ENCODE measurements at regions not wholly inside any gene's neighbourhood (a gene's known extent, or its start where the extent isn't known, plus 50 kb on each side); places are given as distances from the start of the nearest gene placed in this dataset.
"Not testable (repeated sequence)": the region's sequence is repeated elsewhere in the genome, so short reads cannot be mapped to it uniquely, and the experiment has no call there.

DNA sequence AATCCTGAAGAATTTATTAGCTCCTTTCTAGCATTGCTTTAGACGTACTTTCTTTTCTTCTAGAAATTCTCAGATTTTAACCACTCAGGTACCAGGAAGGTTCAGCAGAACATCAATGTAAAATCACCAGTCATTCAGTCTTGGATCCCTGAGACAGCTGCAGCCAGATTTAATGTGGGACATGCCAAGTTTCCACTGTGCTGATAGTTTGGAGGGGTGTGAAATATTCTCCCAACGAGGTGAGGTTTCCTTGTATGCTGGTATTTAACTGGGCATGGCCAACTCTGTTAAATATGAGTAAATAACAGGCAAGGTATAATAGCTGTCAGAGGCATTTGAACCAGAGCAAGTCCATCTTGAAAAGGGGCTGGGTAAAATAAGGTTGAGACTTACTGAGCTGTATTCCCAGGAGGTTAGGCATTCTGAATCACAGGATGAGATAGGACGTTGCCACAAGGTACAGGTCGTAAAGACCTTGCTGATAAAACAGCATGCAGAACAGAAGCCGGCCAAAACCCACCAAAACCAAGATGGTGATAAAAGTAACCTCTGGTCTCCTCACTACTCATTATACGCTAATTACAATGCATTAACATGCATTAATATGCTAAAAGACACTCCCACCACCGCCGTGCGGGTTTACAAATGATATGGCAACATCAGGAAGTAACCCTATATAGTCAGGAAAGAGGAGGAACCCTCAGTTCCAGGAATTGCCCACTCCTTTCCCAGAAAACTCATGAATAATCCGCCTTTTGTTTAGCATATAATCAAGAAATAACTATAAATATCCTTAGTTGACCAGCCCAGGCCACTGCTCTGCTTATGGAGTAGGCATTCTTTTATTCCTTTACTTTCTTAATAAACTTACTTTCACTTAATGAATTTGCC, 75.2 kb upstream of the RASSF8 start:
- DNase-seq: no peak

DNA sequence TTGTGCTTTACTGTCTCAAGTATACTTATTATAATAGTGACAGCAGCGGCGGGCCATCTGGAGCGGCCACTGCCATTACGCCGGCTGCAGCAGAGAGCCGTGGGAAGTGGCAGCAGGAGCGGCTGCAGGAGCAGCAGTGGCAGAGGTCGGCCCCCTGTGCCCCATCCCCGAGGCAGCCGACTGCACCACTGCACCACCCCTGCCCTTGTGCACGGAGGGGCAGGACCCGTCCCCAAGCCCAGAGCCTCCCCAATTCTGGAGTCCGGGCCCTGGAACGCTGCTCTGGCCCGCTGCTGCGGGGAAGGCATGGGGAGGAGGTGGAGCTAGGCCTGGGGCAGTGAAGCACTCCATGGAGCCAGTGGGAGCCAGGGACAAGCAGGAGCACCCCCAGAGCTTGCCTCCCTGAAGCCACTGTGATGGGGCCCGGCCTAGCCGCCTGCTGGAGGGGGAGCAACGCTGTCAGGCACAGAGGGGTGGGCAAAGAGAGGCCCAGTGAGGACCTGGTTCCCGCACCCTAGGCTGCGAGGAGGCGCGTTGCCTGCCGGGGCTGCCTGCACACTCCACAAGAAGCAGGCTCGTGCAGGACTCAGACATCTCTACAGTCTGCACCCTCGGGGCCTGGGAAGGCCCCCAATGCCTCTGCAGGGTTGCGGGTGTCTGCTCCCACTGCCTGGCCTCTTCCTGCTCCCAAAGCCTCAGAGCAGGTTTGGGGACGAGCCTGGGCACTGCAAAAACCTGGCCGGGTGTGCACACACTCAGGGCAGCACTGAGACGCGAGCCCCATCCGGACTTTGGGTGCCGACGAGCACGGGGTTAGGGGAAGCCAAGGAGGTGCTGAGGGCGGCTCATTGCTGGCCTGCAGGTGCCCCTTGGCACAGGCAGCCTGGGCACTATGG, 74.2 kb upstream of the RASSF8 start:
- DNase-seq: no peak

GRCh38 chr12:25884920-25885234, 73.6 kb upstream of the RASSF8 start:
- DNase-seq: no peak

GRCh38 chr12:25886396-25886795, 72.1 kb upstream of the RASSF8 start:
- no peak for DNase-seq

- no peak for DNase-seq
These were observed 71.1 kb upstream of the RASSF8 start for GRCh38 chr12:25887367-25887766.

- DNase-seq: no peak
These were observed 69.3 kb upstream of the RASSF8 start for GRCh38 chr12:25889185-25889584.

DNA sequence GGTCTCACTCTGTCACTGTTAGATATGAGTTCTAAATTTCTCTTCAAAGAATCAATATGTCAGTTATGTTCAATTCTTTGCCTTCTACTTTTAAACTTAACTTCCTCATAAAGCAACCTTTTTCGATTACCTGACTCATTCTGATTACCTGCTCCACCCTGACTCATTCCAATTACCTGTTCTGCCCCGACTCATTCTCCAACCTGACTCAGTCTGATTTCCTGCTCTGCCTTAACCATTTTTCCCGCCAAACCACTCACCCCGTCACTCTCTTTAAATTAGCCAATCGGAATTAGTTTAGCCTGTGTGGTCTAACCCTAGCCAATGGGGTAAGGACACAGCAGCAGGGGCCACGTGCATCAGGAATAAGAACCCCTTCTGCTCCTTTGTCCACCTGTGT, 67.4 kb upstream of the RASSF8 start:
- not testable (repeated sequence) for DNase-seq

DNA sequence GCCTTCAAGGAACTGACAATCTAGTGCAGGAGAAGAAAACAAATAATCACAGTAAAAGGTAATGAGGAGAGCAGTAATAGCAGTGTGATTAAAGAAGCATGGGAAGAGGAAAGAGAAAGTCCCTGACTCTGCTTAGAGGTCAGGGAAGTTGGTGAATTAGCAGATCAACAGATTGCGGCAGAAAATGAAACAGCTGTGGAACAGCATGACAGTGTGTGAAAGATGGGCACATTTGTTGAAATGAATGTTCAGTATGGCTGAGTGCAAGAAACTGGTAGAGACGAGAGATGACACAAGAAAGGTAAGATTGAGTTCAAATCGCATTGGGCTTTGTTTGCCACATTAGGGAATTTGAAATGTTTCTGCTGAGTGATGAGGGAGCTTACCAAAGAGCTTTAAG, 63.7 kb upstream of the RASSF8 start:
- DNase-seq: no peak

DNA sequence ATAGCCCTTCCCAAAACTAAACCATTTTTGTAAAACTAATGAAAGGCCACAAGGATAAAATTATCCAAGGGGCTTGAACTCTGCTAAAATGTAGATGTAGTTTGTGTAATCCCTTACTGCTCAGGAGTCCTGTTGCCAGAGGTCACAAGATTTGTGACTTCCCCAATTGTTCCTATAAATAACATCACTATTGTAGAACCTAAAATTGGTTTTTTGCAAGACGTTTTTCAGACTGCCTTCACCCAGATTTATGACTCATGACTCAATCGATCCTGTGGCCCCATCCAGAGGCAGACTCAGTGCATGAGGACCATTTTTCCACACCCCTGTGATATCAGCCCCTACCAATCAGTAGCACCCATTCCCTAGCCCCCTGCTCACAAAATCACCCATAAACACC, 61.5 kb upstream of the RASSF8 start:
- DNase-seq: no peak

- peak; percentile 17 for DNase-seq
These were observed 54.8 kb upstream of the RASSF8 start for GRCh38 chr12:25903603-25904245.

DNA sequence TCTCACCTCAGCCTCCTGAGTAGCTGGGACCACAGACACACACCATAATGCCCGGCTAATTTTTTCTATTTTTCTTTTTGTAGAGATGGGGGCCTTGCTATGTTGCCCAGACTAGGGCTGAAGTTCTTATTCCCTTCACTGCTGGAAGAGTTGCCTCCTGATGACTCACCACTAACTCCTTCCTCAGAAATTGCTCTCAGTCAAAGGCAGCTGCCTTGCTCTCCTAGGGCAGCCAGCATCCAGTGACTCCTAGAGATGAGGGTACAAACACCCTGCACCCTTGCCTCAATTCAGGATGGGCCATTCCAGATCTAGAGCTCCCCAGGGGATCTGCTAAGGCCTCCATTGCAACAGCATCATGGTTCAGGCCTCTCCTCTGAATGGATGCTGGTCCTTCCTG, 54.0 kb upstream of the RASSF8 start:
- DNase-seq: peak; percentile 31

GRCh38 chr12:25906651-25907340, 51.7 kb upstream of the RASSF8 start:
- DNase-seq: no peak
